CD14-positive monocyte (primary cell): ENCODE measurements at regions not wholly inside any gene's neighbourhood (a gene's known extent, or its start where the extent isn't known, plus 50 kb on each side); places are given as distances from the start of the nearest gene placed in this dataset.

ENCODE experiments used
- DNase-seq, 3 donors: peaks; one replicate each; pipeline ENCODE4 v3.0.0-alpha.2; 2011 to 2022
- H2AFZ ChIP-seq: 2 replicates; pipeline ENCODE4 v1.6.0; 2012; ENCODE audit warnings: mild to moderate bottlenecking, low read depth, low read length, inconsistent platforms; ENCODE audit not compliant: insufficient read depth, poor library complexity, severe bottlenecking
- H3K27ac ChIP-seq, 2 donors: 1 replicate in 1 of 2; 2 replicates in 1 of 2; pipeline ENCODE4 v1.5.1; 2012 to 2013; ENCODE audit warnings: low read length in 2 of 2, control low read depth in 1 of 2, inconsistent platforms in 1 of 2, low read depth in 1 of 2, mild to moderate bottlenecking in 1 of 2
- H3K27me3 ChIP-seq, 2 donors: one replicate each; pipeline versions ENCODE4 v1.6.0 to v1.6.1; 2011 to 2013; ENCODE audit warnings: low read length in 2 of 2; ENCODE audit not compliant: control insufficient read depth in 2 of 2, insufficient read depth in 2 of 2
- H3K36me3 ChIP-seq, 2 donors: replicated peaks in 1 of 2; 1 replicate in 1 of 2; 2 replicates in 1 of 2; pipeline versions ENCODE4 v1.5.1 to v1.6.1; 2012 to 2013; ENCODE audit warnings: low read length in 2 of 2, control low read depth in 1 of 2, inconsistent platforms in 1 of 2, mild to moderate bottlenecking in 1 of 2; ENCODE audit not compliant: insufficient read depth in 2 of 2, control insufficient read depth in 1 of 2
- H3K4me1 ChIP-seq, 2 donors: 1 replicate in 1 of 2; 2 replicates in 1 of 2; pipeline versions ENCODE4 v1.5.1 to v1.6.1; 2012 to 2013; ENCODE audit warnings: low read length in 2 of 2, control low read depth in 1 of 2, inconsistent platforms in 1 of 2, mild to moderate bottlenecking in 1 of 2, moderate library complexity in 1 of 2; ENCODE audit not compliant: insufficient read depth in 2 of 2, control insufficient read depth in 1 of 2
- H3K4me2 ChIP-seq: replicated peaks from 2 replicates; pipeline ENCODE3; 2012; ENCODE audit warnings: low read length, moderate library complexity, mild to moderate bottlenecking; ENCODE audit not compliant: poor library complexity, severe bottlenecking; ENCODE audit errors: extremely low read depth
- H3K4me3 ChIP-seq, 3 experiments: fragments of 200-600 bp in 1 of 3; sonication (generic) in 1 of 3; replicated peaks in 1 of 3; 1 replicate in 2 of 3; 2 replicates in 1 of 3; pipeline ENCODE4 v1.5.1; 2011 to 2013; ENCODE audit warnings: low read length in 3 of 3, mild to moderate bottlenecking in 3 of 3, control low read depth in 2 of 3, low read depth in 2 of 3, inconsistent platforms in 1 of 3, moderate library complexity in 1 of 3
- H3K79me2 ChIP-seq: 2 replicates; pipeline ENCODE4 v1.6.0; 2012; ENCODE audit warnings: mild to moderate bottlenecking, control low read depth, inconsistent platforms, low read length, moderate library complexity; ENCODE audit not compliant: insufficient read depth
- H3K9ac ChIP-seq: 2 replicates; pipeline ENCODE4 v1.6.0; 2017; ENCODE audit warnings: low read length, mild to moderate bottlenecking; ENCODE audit not compliant: insufficient read depth, poor library complexity, severe bottlenecking
- H3K9me3 ChIP-seq, 2 donors: replicated peaks in 1 of 2; 1 replicate in 1 of 2; 2 replicates in 1 of 2; pipeline versions ENCODE4 v1.5.1 to v1.6.1; 2012 to 2013; ENCODE audit warnings: low read length in 2 of 2, control low read depth in 1 of 2; ENCODE audit not compliant: control insufficient read depth in 1 of 2, insufficient read depth in 1 of 2
- H4K20me1 ChIP-seq: 2 replicates; pipeline ENCODE4 v1.6.0; 2012; ENCODE audit warnings: mild to moderate bottlenecking, low read length, control low read depth, moderate library complexity; ENCODE audit not compliant: insufficient read depth
- H3K27ac Mint-ChIP-seq, 7 donors: one replicate each; pipeline ENCODE4 v1.8.0; 2020; ENCODE audit warnings: mild to moderate bottlenecking in 7 of 7, mixed read lengths in 7 of 7, moderate library complexity in 6 of 7, inconsistent platforms in 2 of 7
- H3K27me3 Mint-ChIP-seq, 3 donors: one replicate each; pipeline ENCODE4 v1.8.0; 2021 to 2022; ENCODE audit warnings: low read depth in 3 of 3, mild to moderate bottlenecking in 3 of 3, mixed read lengths in 3 of 3, moderate library complexity in 3 of 3, inconsistent platforms in 1 of 3
- H3K36me3 Mint-ChIP-seq, 2 donors: one replicate each; pipeline ENCODE4 v1.8.0; 2020; ENCODE audit warnings: mixed read lengths in 2 of 2, inconsistent platforms in 1 of 2, mild to moderate bottlenecking in 1 of 2
- H3K4me1 Mint-ChIP-seq: one replicate; pipeline ENCODE4 v1.8.0; 2020; ENCODE audit warnings: mild to moderate bottlenecking, mixed read lengths
- H3K4me3 Mint-ChIP-seq, 2 donors: one replicate each; pipeline ENCODE4 v1.8.0; 2020; ENCODE audit warnings: mild to moderate bottlenecking in 2 of 2, mixed read lengths in 2 of 2, moderate library complexity in 1 of 2
- H3K9me3 Mint-ChIP-seq, 7 donors: one replicate each; pipeline ENCODE4 v1.8.0; 2020 to 2022; ENCODE audit warnings: mixed read lengths in 7 of 7, mild to moderate bottlenecking in 6 of 7, moderate library complexity in 6 of 7, inconsistent platforms in 2 of 7
- CTCF ChIP-seq: fragments of 200-600 bp; IDR thresholded peaks from one replicate; pipeline ENCODE4 v1.8.0; 2022; ENCODE audit warnings: antibody characterized with exemption, mild to moderate bottlenecking
- whole genome bisulfite sequencing: methylation state at CpG from one replicate; pipeline ENCODE4 v1.1.5; 2013; ENCODE audit warnings: missing lambda C conversion rate; ENCODE audit not compliant: insufficient coverage; 5-methylcytosine and 5-hydroxymethylcytosine counted together
- intact Hi-C, 2 donors: fragments of 100-400 bp; cut with micrococcal nuclease; formaldehyde crosslinking; loops; one replicate each; pipeline versions ENCODE4 v1.15.0 to v1.15.1; 2023

DNA sequence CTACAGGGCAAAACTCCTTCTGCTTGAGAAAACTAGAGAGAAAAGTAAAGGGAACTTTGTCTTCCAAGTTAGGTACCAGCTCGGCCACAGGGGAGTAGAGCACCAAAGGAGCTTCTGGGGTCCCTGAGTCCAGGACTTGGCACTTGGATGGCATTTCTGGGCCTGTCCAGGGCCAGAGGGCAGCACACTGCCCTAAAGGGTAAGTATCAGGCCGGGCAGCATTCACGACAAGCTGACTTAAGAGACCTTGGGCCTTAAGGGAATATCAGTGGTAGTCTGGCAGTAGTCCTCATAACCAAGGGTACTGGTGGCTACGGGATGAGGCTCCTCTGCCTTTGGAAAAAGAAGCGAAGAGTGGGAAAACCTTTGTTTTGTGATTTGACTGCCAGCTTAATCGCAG lies 632.7 kb downstream of the KLHL13 start:
- H3K4me1 Mint-ChIP-seq: no peaks in the 10 kb centered on the region
- TF ChIP-seq CTCF: no peak
- H3K9ac ChIP-seq: no peak overlapping the region
- H3K4me3 ChIP-seq: no peak overlapping the region
- no peaks in the 10 kb centered on the region for H3K4me1 ChIP-seq
- no peak overlapping the region for H2AFZ ChIP-seq
- H3K27me3 Mint-ChIP-seq: no peaks in the 10 kb centered on the region
- no peak overlapping the region for H3K4me3 Mint-ChIP-seq
- H3K79me2 ChIP-seq: no peaks in the 10 kb centered on the region
- no peak overlapping the region for H3K27ac ChIP-seq
- H3K27me3 ChIP-seq: no peaks in the 10 kb centered on the region
- no peaks in the 10 kb centered on the region for H4K20me1 ChIP-seq
- H3K4me2 ChIP-seq: no peak overlapping the region
- WGBS: 100% methylated on average over 1 of the region's 6 CpGs
- intact Hi-C loops: no loop called here
- peaks cover 1 to 8% (median 5%) of the 10 kb centered on the region in 7 donors for H3K9me3 Mint-ChIP-seq
- no peaks in the 10 kb centered on the region for H3K36me3 ChIP-seq
- no peaks in the 10 kb centered on the region for H3K36me3 Mint-ChIP-seq
- no peak for DNase-seq
- H3K27ac Mint-ChIP-seq: no peak overlapping the region
- H3K9me3 ChIP-seq: peaks cover 0 to 5% of the 10 kb centered on the region in 2 donors

DNA sequence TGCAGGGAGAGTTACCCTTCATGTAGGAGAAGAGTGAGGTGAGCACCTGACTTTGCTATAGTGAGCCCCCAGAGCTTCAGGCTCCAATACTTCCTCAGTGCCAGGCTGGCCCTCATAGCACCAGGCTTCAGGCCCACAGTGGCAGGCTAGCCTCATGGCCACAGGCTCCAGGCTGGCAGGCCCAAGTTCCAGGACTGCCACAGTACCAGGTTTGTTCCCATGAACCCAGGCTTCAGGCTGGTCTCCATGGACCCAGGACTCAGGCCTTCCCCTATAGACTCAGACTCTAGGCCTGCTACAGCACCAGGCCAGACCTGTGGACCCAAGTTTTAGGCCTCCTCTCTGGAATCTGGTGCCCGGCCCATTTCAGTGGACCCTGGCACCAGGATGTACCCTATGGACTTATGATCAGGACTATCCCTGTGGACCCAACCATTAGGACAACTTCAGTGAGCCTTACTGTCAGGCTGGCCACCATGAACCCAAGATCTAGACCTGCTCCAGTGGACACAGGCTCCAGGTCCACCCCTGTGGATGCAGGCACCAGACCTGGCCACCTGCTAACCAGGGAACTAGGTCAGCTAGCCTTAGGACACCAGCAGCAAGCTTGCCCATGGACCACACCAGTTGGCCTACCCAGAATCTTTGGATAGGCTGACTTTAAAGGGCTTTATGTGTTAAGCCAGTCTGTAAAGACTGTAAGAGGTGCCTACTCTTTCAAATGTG lies 658.2 kb downstream of the KLHL13 start:
- Histone ChIP-seq H3K27me3 (no peaks in the 10 kb centered on the region), H3K4me3 (no peak overlapping the region), H3K4me1 (no peaks in the 10 kb centered on the region), H3K79me2 (no peaks in the 10 kb centered on the region), H3K9me3 (no peaks in the 10 kb centered on the region), H3K4me2 (no peak overlapping the region), H3K36me3 (no peaks in the 10 kb centered on the region), H3K9ac (no peak overlapping the region), H4K20me1 (no peaks in the 10 kb centered on the region), H3K27ac (no peak overlapping the region), H2AFZ (no peak overlapping the region)
- H3K36me3 Mint-ChIP-seq: no peaks in the 10 kb centered on the region
- intact Hi-C loops: no loop called here
- H3K4me3 Mint-ChIP-seq: no peak overlapping the region
- 86% methylated on average over 1 of the region's 1 CpG for WGBS
- H3K27ac Mint-ChIP-seq: no peak overlapping the region
- H3K4me1 Mint-ChIP-seq: no peaks in the 10 kb centered on the region
- no peak for TF ChIP-seq CTCF
- H3K27me3 Mint-ChIP-seq: no peaks in the 10 kb centered on the region
- H3K9me3 Mint-ChIP-seq: peaks cover 0 to 7% (median 1%) of the 10 kb centered on the region in 7 donors
- no peak for DNase-seq
